ENCODE measurements at regions not wholly inside any gene's neighbourhood (a gene's known extent, or its start where the extent isn't known, plus 50 kb on each side); places are given as distances from the start of the nearest gene placed in this dataset.
"Not testable (repeated sequence)": the region's sequence is repeated elsewhere in the genome, so short reads cannot be mapped to it uniquely, and the experiment has no call there.

- TF ChIP-seq POLR2A (IDR thresholded peaks at IDR 0.05; ENCODE audit: low read depth, low read length); POLR2AphosphoS5 (IDR thresholded peaks at IDR 0.05; ENCODE audit: low read depth, low read length); TAF1 (IDR thresholded peaks at IDR 0.05; ENCODE audit: low read depth, low read length); PAX5 (IDR thresholded peaks at IDR 0.05; ENCODE audit: insufficient read depth, low read length, severe bottlenecking): not testable (repeated sequence)
Observed at GRCh38 chr3:178119608-178120295, 416.5 kb upstream of the KCNMB2 start.

All from GM12891 (cell line).